SJSA1 (cell line): ENCODE measurements at regions not wholly inside any gene's neighbourhood (a gene's known extent, or its start where the extent isn't known, plus 50 kb on each side); places are given as distances from the start of the nearest gene placed in this dataset.
"Not testable (repeated sequence)": the region's sequence is repeated elsewhere in the genome, so short reads cannot be mapped to it uniquely, and the experiment has no call there.

Source experiments
- DNase-seq, 2 experiments: peaks; one replicate each; pipeline ENCODE4 v3.0.0-alpha.2; 2015 to 2020; ENCODE audit warnings: low spot score in 2 of 2, low read depth in 1 of 2
- H3K27ac ChIP-seq: fragments of 250-450 bp; sonication (Bioruptor Pico); 2 replicates; pipeline ENCODE4 v1.5.1; 2020; ENCODE audit warnings: mild to moderate bottlenecking, moderate library complexity
- H3K27me3 ChIP-seq: fragments of 250-450 bp; sonication (Bioruptor Pico); replicated peaks from 2 replicates; pipeline ENCODE4 v1.5.1; 2020; ENCODE audit warnings: mild to moderate bottlenecking, moderate library complexity
- H3K36me3 ChIP-seq: fragments of 250-450 bp; sonication (Bioruptor Pico); 2 replicates; pipeline ENCODE4 v1.5.1; 2020; ENCODE audit warnings: mild to moderate bottlenecking
- H3K4me1 ChIP-seq: fragments of 250-450 bp; sonication (Bioruptor Pico); replicated peaks from 2 replicates; pipeline ENCODE4 v1.6.1; 2021; ENCODE audit warnings: mild to moderate bottlenecking
- H3K4me3 ChIP-seq: fragments of 250-450 bp; sonication (Bioruptor Pico); 2 replicates; pipeline ENCODE4 v1.5.1; 2020; ENCODE audit warnings: mild to moderate bottlenecking
- H3K9me3 ChIP-seq: fragments of 250-450 bp; sonication (Bioruptor Pico); replicated peaks from 2 replicates; pipeline ENCODE4 v1.5.1; 2020; ENCODE audit warnings: mild to moderate bottlenecking

DNA sequence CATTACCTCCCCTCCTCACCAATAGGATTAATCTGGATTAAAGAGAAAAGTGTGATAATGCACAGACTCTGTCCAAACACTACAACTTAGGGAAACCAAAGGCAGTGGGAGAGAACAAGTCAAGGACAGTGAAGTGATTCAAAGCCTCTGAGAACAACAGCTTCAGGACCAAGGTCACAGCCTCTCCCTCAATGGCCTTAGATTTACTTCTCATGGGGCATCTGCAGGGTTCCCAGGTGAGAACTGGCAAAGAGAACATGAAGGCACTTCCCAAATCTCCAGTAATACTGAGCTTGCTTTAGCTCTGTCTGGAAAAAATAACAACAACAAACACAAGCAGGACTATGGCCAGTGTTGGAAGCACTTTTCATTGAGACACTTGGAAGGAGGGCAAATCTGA, 99.8 kb upstream of the GOLGA6L22 start:
- H3K4me1 ChIP-seq, H3K36me3 ChIP-seq, H3K4me3 ChIP-seq, H3K27me3 ChIP-seq, DNase-seq, H3K9me3 ChIP-seq, H3K27ac ChIP-seq: not testable (repeated sequence)

- not testable (repeated sequence) for H3K4me3 ChIP-seq, DNase-seq, H3K4me1 ChIP-seq, H3K9me3 ChIP-seq, H3K27me3 ChIP-seq, H3K36me3 ChIP-seq, H3K27ac ChIP-seq
Observed at GRCh38 chr15:22359587-22359986, 99.1 kb upstream of the GOLGA6L22 start.

- H3K4me3 ChIP-seq, H3K9me3 ChIP-seq, H3K27ac ChIP-seq, H3K4me1 ChIP-seq, H3K36me3 ChIP-seq, DNase-seq, H3K27me3 ChIP-seq: not testable (repeated sequence)
Observed at GRCh38 chr15:22360696-22361095, 98.0 kb upstream of the GOLGA6L22 start.

GRCh38 chr15:22362502-22362901, 96.2 kb upstream of the GOLGA6L22 start:
- H3K4me1 ChIP-seq, H3K9me3 ChIP-seq, H3K27ac ChIP-seq, H3K36me3 ChIP-seq, DNase-seq, H3K27me3 ChIP-seq, H3K4me3 ChIP-seq: not testable (repeated sequence)

GRCh38 chr15:22371246-22371834, 87.4 kb upstream of the GOLGA6L22 start:
- H3K27me3 ChIP-seq, H3K36me3 ChIP-seq, H3K4me1 ChIP-seq: not testable (repeated sequence)

GRCh38 chr15:22374531-22374930, 84.2 kb upstream of the GOLGA6L22 start:
- DNase-seq, H3K9me3 ChIP-seq, H3K27me3 ChIP-seq, H3K27ac ChIP-seq, H3K36me3 ChIP-seq, H3K4me3 ChIP-seq, H3K4me1 ChIP-seq: not testable (repeated sequence)

More at GRCh38 chr15:22371246-22371834, 87.4 kb upstream of the GOLGA6L22 start:
- H3K9me3 ChIP-seq, DNase-seq, H3K4me3 ChIP-seq, H3K27ac ChIP-seq: not testable (repeated sequence)

GRCh38 chr15:22375829-22376228, 82.9 kb upstream of the GOLGA6L22 start:
- H3K9me3 ChIP-seq, H3K27ac ChIP-seq, H3K27me3 ChIP-seq, H3K36me3 ChIP-seq, DNase-seq, H3K4me3 ChIP-seq, H3K4me1 ChIP-seq: not testable (repeated sequence)

DNA sequence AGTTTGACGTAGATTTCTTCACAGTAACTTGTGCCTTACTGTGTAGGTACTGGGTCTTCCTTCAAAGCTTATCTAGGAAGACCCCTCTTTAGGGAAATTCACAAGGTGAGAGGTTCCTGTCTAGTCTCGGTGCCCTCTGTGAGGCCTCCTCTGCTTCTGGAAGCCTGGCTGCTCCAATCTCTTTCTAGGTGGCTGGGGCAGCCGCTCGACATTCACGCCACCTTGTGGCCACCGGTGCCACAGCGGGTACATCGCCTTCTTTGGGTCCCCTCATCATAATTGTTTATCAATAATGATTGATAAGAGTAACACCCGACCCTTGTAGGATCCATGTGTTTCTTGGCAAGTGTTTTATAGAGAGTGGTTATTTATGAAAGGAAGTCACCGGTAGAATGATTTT, 80.8 kb upstream of the GOLGA6L22 start:
- H3K27ac ChIP-seq, H3K27me3 ChIP-seq, DNase-seq, H3K36me3 ChIP-seq, H3K4me1 ChIP-seq, H3K4me3 ChIP-seq, H3K9me3 ChIP-seq: not testable (repeated sequence)

DNA sequence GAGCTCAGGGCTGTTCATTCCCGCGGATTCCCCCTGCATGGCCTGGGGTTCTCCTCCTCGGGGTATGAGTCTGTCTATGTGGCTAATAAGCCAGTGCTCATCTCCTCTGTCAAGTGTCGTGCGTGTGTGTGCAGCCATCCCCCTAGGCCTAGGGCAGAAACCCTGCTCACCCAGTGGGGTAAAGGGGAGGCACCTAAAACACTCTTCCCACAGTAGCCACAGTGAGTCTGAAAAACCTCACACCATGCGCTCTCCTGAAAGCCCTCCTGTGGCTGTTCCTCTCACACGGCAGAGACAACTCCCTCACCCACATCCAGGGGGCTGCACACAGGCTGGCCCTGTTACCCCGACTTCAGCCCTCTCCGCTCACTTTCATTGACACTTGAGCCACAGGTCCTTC, 71.0 kb upstream of the GOLGA6L22 start:
- H3K9me3 ChIP-seq, H3K27ac ChIP-seq, DNase-seq: not testable (repeated sequence)

GRCh38 chr15:22388365-22388764, 70.3 kb upstream of the GOLGA6L22 start:
- not testable (repeated sequence) for H3K36me3 ChIP-seq, H3K27ac ChIP-seq, H3K4me3 ChIP-seq, H3K4me1 ChIP-seq, DNase-seq, H3K9me3 ChIP-seq, H3K27me3 ChIP-seq

More for the DNA sequence above, 71.0 kb upstream of the GOLGA6L22 start:
- H3K36me3 ChIP-seq, H3K27me3 ChIP-seq, H3K4me3 ChIP-seq, H3K4me1 ChIP-seq: not testable (repeated sequence)

DNA sequence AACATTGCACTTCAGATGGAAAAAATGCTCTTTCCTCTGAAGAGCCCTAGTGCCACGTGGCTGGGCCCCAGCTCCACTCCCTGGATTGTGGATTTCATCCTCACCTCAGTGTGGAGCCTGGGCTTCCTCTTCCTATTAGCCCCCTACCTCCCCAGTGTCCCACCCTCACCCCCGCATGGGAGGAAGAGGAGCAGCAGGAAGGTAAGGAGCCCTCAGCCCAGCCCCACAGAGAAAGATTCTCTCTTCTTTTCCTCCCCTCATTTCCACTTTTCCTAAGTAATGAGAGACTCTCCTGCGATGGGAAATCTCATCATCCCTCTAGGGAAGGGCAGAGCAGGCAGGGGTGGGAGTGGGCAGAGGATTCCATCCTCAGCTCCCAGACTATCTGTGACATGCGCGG, 57.5 kb upstream of the GOLGA6L22 start:
- H3K27me3 ChIP-seq, H3K4me3 ChIP-seq, H3K36me3 ChIP-seq, DNase-seq, H3K4me1 ChIP-seq, H3K27ac ChIP-seq, H3K9me3 ChIP-seq: not testable (repeated sequence)

GRCh38 chr15:22401703-22402102, 57.0 kb upstream of the GOLGA6L22 start:
- DNase-seq, H3K36me3 ChIP-seq: not testable (repeated sequence)

GRCh38 chr15:22405765-22406164, 52.9 kb upstream of the GOLGA6L22 start:
- not testable (repeated sequence) for H3K27me3 ChIP-seq, H3K4me3 ChIP-seq, H3K36me3 ChIP-seq, H3K4me1 ChIP-seq, H3K9me3 ChIP-seq, H3K27ac ChIP-seq
- peak in 1 of 2 experiments; percentile 37 for DNase-seq

More at GRCh38 chr15:22401703-22402102, 57.0 kb upstream of the GOLGA6L22 start:
- H3K4me3 ChIP-seq, H3K27me3 ChIP-seq, H3K4me1 ChIP-seq, H3K27ac ChIP-seq, H3K9me3 ChIP-seq: not testable (repeated sequence)
